ENCODE measurements at regions not wholly inside any gene's neighbourhood (a gene's known extent, or its start where the extent isn't known, plus 50 kb on each side); places are given as distances from the start of the nearest gene placed in this dataset.

DNA sequence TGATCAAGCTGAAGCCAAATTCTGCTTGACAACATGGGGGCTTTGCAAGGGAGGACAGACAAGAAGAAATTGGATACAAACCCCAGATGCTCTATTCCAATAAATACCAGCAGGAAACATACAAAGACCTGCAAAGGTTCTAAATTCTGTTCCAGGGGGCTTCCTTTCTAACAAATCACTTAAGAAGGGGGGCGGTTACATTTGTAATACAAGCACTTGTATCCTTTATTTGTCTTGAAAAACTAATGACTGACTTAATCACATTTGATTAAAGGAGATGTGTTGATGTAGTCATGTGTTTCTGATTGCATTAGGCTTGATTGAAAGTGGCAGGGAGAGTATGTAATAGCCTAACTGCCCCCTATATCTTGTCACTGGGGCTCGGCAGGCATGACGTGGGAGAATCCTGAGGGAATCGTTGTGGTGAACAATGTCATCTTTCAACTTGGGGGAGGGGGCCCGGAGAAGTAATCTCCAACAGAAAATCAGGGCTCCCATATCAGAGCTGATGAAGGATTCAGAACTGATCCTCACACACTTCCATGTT is 361.7 kb downstream of the INSC start:
- DNase-seq (ENCODE audit: low spot score) (no peak), ATAC-seq (ENCODE audit: low FRiP score) (no peak)

DNA sequence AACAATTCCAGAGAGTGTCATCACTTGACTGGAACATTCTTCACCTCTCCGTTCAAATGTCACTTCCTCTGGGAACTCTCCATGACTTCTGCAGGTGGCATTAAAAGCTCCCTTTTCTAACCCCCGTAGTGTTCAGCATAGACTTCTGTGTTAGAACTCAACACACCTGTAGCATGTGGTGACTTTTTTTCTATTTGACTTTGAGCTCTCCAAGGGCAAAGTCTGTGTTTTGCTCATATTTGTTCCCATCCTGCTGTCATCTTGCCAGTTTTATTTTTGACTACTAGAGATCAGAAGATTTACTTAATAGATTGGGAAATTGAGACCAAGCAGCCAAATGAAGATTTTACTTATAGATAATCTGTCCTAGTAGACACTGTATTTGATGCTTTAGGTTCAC is 367.1 kb downstream of the INSC start:
- ATAC-seq (ENCODE audit: low FRiP score) (no peak), DNase-seq (ENCODE audit: low spot score) (no peak)
- TF ChIP-seq, protein P1, sequence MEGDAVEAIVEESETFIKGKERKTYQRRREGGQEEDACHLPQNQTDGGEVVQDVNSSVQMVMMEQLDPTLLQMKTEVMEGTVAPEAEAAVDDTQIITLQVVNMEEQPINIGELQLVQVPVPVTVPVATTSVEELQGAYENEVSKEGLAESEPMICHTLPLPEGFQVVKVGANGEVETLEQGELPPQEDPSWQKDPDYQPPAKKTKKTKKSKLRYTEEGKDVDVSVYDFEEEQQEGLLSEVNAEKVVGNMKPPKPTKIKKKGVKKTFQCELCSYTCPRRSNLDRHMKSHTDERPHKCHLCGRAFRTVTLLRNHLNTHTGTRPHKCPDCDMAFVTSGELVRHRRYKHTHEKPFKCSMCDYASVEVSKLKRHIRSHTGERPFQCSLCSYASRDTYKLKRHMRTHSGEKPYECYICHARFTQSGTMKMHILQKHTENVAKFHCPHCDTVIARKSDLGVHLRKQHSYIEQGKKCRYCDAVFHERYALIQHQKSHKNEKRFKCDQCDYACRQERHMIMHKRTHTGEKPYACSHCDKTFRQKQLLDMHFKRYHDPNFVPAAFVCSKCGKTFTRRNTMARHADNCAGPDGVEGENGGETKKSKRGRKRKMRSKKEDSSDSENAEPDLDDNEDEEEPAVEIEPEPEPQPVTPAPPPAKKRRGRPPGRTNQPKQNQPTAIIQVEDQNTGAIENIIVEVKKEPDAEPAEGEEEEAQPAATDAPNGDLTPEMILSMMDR (IDR thresholded peaks at IDR 0.05): no peak

More for the DNA sequence above, 361.7 kb downstream of the INSC start:
- TF ChIP-seq, protein P1 (IDR thresholded peaks at IDR 0.05): no peak

DNA sequence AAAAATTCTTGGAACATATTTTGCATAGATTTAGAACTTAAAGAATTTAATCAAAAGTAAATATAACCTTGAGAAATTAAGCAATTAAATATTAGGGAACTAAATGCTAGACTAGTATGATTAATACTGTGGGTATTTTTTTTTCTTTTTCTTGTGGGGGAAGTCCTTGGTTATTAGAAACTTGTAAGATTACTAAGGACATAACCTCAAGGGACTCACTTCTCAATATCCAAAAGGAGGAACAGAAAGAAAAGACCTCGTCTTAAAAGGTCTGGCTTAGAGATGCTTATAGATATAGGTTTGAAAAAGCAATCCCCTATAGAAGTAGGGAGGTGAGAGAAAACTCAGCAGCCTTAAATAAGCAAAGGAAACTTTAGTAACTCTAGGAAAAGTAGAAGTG is 368.5 kb downstream of the INSC start:
- ATAC-seq (ENCODE audit: low FRiP score): no peak
- no peak for DNase-seq (ENCODE audit: low spot score)
- TF ChIP-seq, protein P1 (IDR thresholded peaks at IDR 0.05): no peak

GRCh38 chr11:15484398-15484797 is 369.7 kb downstream of the INSC start:
- DNase-seq (ENCODE audit: low spot score) (no peak), ATAC-seq (ENCODE audit: low FRiP score) (no peak)
- TF ChIP-seq, protein P1 (IDR thresholded peaks at IDR 0.05): no peak

DNA sequence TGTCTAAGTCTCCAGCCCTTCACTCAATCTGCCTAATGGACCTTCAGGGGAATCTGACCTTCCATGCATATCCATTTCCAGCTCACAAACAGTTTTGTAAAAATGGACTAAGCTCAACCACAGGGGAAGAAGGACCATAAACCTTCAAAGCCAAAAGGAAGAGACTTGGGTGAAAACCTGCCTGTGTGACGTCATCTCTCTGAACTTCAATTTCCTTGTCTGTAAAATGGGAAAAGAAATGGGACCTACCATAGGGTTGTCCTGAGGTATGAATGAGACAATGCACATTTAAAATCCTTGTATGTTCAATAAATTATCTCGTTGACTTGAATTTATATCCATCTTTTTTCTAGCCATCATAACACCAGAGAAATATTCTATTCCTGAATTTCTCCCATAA is 370.7 kb downstream of the INSC start:
- ATAC-seq (ENCODE audit: low FRiP score) (no peak), DNase-seq (ENCODE audit: low spot score) (no peak)
- TF ChIP-seq, protein P1 (IDR thresholded peaks at IDR 0.05): no peak

GRCh38 chr11:15489281-15489680 is 374.6 kb downstream of the INSC start:
- ATAC-seq (ENCODE audit: low FRiP score) (no peak), DNase-seq (ENCODE audit: low spot score) (no peak)
- TF ChIP-seq, protein P1 (IDR thresholded peaks at IDR 0.05): no peak

GRCh38 chr11:15490535-15490934 is 375.8 kb downstream of the INSC start:
- TF ChIP-seq, protein P1 (IDR thresholded peaks at IDR 0.05): no peak
- ATAC-seq (ENCODE audit: low FRiP score) (no peak), DNase-seq (ENCODE audit: low spot score) (no peak)

Data from omental fat pad (tissue), 3 donors.